Stomach (tissue), 4 donors: ENCODE measurements at regions not wholly inside any gene's neighbourhood (a gene's known extent, or its start where the extent isn't known, plus 50 kb on each side); places are given as distances from the start of the nearest gene placed in this dataset.

ENCODE experiments used
- CTCF ChIP-seq, 7 experiments: fragments of 450-650 bp in 4 of 7; fragments of 200-600 bp in 3 of 7; sonication (generic) in 3 of 7; IDR thresholded peaks; one replicate each; pipeline ENCODE4 v1.5.1; 2016 to 2019; ENCODE audit warnings: antibody characterized with exemption in 7 of 7, control low read depth in 2 of 7, mild to moderate bottlenecking in 1 of 7
- EP300 ChIP-seq: sonication (generic); formaldehyde crosslinking; IDR thresholded peaks from one replicate; pipeline ENCODE4 v1.6.1; 2017; ENCODE audit warnings: antibody characterized with exemption
- POLR2A ChIP-seq, 4 donors: fragments of 450-650 bp; IDR thresholded peaks; one replicate each; pipeline ENCODE4 v1.6.1; 2016; ENCODE audit warnings: antibody characterized with exemption in 4 of 4, control low read depth in 2 of 4, mild to moderate bottlenecking in 1 of 4, moderate library complexity in 1 of 4
- POLR2AphosphoS5 ChIP-seq, 3 donors: sonication (generic); formaldehyde crosslinking; IDR thresholded peaks; one replicate each; pipeline ENCODE4 v1.6.1; 2016; ENCODE audit warnings: antibody characterized with exemption in 3 of 3

- TF ChIP-seq CTCF (IDR thresholded peaks at IDR 0.05) (no peak), POLR2A (IDR thresholded peaks at IDR 0.05) (no peak), POLR2AphosphoS5 (IDR thresholded peaks at IDR 0.05) (no peak), EP300 (no peak)
These were observed 232.5 kb upstream of the ZP4 start for GRCh38 chr1:238123201-238123600.
